OCI-LY1 (cell line): ENCODE measurements at regions not wholly inside any gene's neighbourhood (a gene's known extent, or its start where the extent isn't known, plus 50 kb on each side); places are given as distances from the start of the nearest gene placed in this dataset.

Experiments
- H2AFZ ChIP-seq: fragments of 200-600 bp; sonication (generic), shearing (Covaris generic); 2 replicates; pipeline ENCODE4 v1.6.0; 2014; ENCODE audit warnings: antibody characterized with exemption, mild to moderate bottlenecking, low read length
- H3F3A ChIP-seq: fragments of 200-600 bp; sonication (generic), shearing (Covaris generic); 2 replicates; pipeline ENCODE4 v1.6.0; 2014; ENCODE audit warnings: mild to moderate bottlenecking, antibody characterized with exemption, low read length, moderate library complexity; ENCODE audit not compliant: insufficient read depth
- H3K27ac ChIP-seq: fragments of 200-600 bp; sonication (generic); 2 replicates; pipeline ENCODE4 v1.5.1; 2014; ENCODE audit warnings: low read length, mixed run types, mild to moderate bottlenecking, low read depth; ENCODE audit not compliant: poor library complexity, severe bottlenecking
- H3K27me3 ChIP-seq: fragments of 200-600 bp; sonication (generic); 2 replicates; pipeline ENCODE4 v1.6.0; 2014; ENCODE audit warnings: antibody characterized with exemption, mild to moderate bottlenecking, low read length, moderate library complexity; ENCODE audit not compliant: insufficient read depth
- H3K36me3 ChIP-seq: fragments of 200-600 bp; sonication (generic); 2 replicates; pipeline ENCODE4 v1.6.1; 2014; ENCODE audit warnings: mild to moderate bottlenecking, antibody characterized with exemption, low read length, moderate library complexity, mixed read lengths; ENCODE audit not compliant: insufficient read depth
- H3K4me1 ChIP-seq: fragments of 200-600 bp; sonication (generic); 2 replicates; pipeline ENCODE4 v1.5.1; 2014; ENCODE audit warnings: mild to moderate bottlenecking, low read length, moderate library complexity; ENCODE audit not compliant: insufficient read depth, severe bottlenecking
- H3K4me2 ChIP-seq: fragments of 200-600 bp; sonication (generic), shearing (Covaris generic); 2 replicates; pipeline ENCODE4 v1.6.1; 2014; ENCODE audit warnings: low read length
- H3K4me3 ChIP-seq: fragments of 200-600 bp; sonication (generic); 2 replicates; pipeline ENCODE4 v1.5.1; 2014; ENCODE audit warnings: low read length, low read depth, mild to moderate bottlenecking, mixed read lengths; ENCODE audit not compliant: poor library complexity, severe bottlenecking
- H3K79me2 ChIP-seq: fragments of 200-600 bp; shearing (Covaris generic); 2 replicates; pipeline ENCODE4 v1.6.1; 2016; ENCODE audit warnings: mixed run types, low read length, mixed read lengths; ENCODE audit not compliant: insufficient read depth
- H3K9ac ChIP-seq: fragments of 200-600 bp; sonication (generic), shearing (Covaris generic); 2 replicates; pipeline ENCODE4 v1.6.1; 2014; ENCODE audit warnings: mild to moderate bottlenecking, low read length, mixed read lengths
- H3K9me2 ChIP-seq: fragments of 200-600 bp; sonication (generic), shearing (Covaris generic); 2 replicates; pipeline ENCODE4 v1.6.1; 2014; ENCODE audit warnings: low read depth, mild to moderate bottlenecking, low read length, mixed read lengths
- H3K9me3 ChIP-seq: fragments of 200-600 bp; shearing (Covaris generic); 2 replicates; pipeline ENCODE4 v1.6.1; 2014; ENCODE audit warnings: low read length, mixed read lengths
- H4K20me1 ChIP-seq: fragments of 200-600 bp; sonication (generic), shearing (Covaris generic); 2 replicates; pipeline ENCODE4 v1.6.0; 2016; ENCODE audit warnings: mild to moderate bottlenecking, low read length; ENCODE audit not compliant: insufficient read depth
- CTCF ChIP-seq: fragments of 200-600 bp; sonication (generic), shearing (Covaris generic); IDR thresholded peaks from 2 replicates; pipeline ENCODE4 v1.5.1; 2017; ENCODE audit warnings: mild to moderate bottlenecking, antibody characterized with exemption, low read length, moderate library complexity, mixed read lengths
- EZH2 ChIP-seq: fragments of 200-600 bp; sonication (generic), shearing (Covaris generic); IDR thresholded peaks from 2 replicates; pipeline ENCODE4 v1.8.0; 2017; ENCODE audit warnings: borderline replicate concordance, mixed run types, mild to moderate bottlenecking, antibody characterized with exemption, low read length, moderate library complexity, mixed read lengths

- TF ChIP-seq EZH2 (no peak), CTCF (no peak)
- Histone ChIP-seq H3K9ac (no peak overlapping the region), H3K9me2 (no peaks in the 10 kb centered on the region), H3K27ac (no peak overlapping the region), H3K4me1 (no peaks in the 10 kb centered on the region), H4K20me1 (no peaks in the 10 kb centered on the region), H2AFZ (no peak overlapping the region), H3K27me3 (no peaks in the 10 kb centered on the region), H3K79me2 (no peaks in the 10 kb centered on the region), H3K4me3 (no peak overlapping the region), H3K36me3 (no peaks in the 10 kb centered on the region), H3F3A (no peaks in the 10 kb centered on the region), H3K4me2 (no peak overlapping the region), H3K9me3 (no peaks in the 10 kb centered on the region)
Measured at GRCh38 chr17:13426991-13427390, 174.7 kb downstream of the HS3ST3A1 start.

- no peak for TF ChIP-seq EZH2
- TF ChIP-seq CTCF: no peak
- H2AFZ ChIP-seq: no peak overlapping the region
- no peaks in the 10 kb centered on the region for H4K20me1 ChIP-seq
- H3K4me3 ChIP-seq: no peak overlapping the region
- no peaks in the 10 kb centered on the region for H3F3A ChIP-seq
- H3K4me2 ChIP-seq: no peak overlapping the region
- H3K27ac ChIP-seq: no peak overlapping the region
- no peak overlapping the region for H3K9ac ChIP-seq
- no peaks in the 10 kb centered on the region for H3K4me1 ChIP-seq
- H3K36me3 ChIP-seq: no peaks in the 10 kb centered on the region
- H3K27me3 ChIP-seq: no peaks in the 10 kb centered on the region
- H3K9me3 ChIP-seq: no peaks in the 10 kb centered on the region
- no peaks in the 10 kb centered on the region for H3K79me2 ChIP-seq
- H3K9me2 ChIP-seq: no peaks in the 10 kb centered on the region
Measured at GRCh38 chr17:13425390-13425789, 176.3 kb downstream of the HS3ST3A1 start.

GRCh38 chr17:13421581-13422130 lies 180.1 kb downstream of the HS3ST3A1 start:
- TF ChIP-seq CTCF (no peak), EZH2 (no peak)
- H3K9me3 ChIP-seq: no peaks in the 10 kb centered on the region
- H3K79me2 ChIP-seq: no peaks in the 10 kb centered on the region
- no peaks in the 10 kb centered on the region for H3K9me2 ChIP-seq
- H3K9ac ChIP-seq: no peak overlapping the region
- H3K4me2 ChIP-seq: no peak overlapping the region
- H3K4me3 ChIP-seq: no peak overlapping the region
- no peaks in the 10 kb centered on the region for H3F3A ChIP-seq
- no peaks in the 10 kb centered on the region for H4K20me1 ChIP-seq
- no peak overlapping the region for H3K27ac ChIP-seq
- H2AFZ ChIP-seq: no peak overlapping the region
- H3K27me3 ChIP-seq: no peaks in the 10 kb centered on the region
- no peaks in the 10 kb centered on the region for H3K36me3 ChIP-seq
- H3K4me1 ChIP-seq: no peaks in the 10 kb centered on the region
